ENCODE measurements at regions not wholly inside any gene's neighbourhood (a gene's known extent, or its start where the extent isn't known, plus 50 kb on each side); places are given as distances from the start of the nearest gene placed in this dataset.

GRCh38 chr17:54754560-54754959 is 146.1 kb upstream of the TOM1L1 start:
- peak; percentile 42 for DNase-seq
- in situ Hi-C loops (cut with MboI; ENCODE audit: low pct_unique_long_range_greater_than_20kb, low sequenced_read_pairs), result no loop called here

GRCh38 chr17:54760836-54761235 is 139.8 kb upstream of the TOM1L1 start:
- no peak for DNase-seq
- in situ Hi-C loops (cut with MboI; ENCODE audit: low pct_unique_long_range_greater_than_20kb, low sequenced_read_pairs), result no loop called here

GRCh38 chr17:54770836-54771235 is 129.8 kb upstream of the TOM1L1 start:
- DNase-seq, result no peak
- in situ Hi-C loops (cut with MboI; ENCODE audit: low pct_unique_long_range_greater_than_20kb, low sequenced_read_pairs), result no loop called here

- DNase-seq, result no peak
- in situ Hi-C loops (cut with MboI; ENCODE audit: low pct_unique_long_range_greater_than_20kb, low sequenced_read_pairs), result no loop called here
Measured at GRCh38 chr17:54771409-54771915, 129.2 kb upstream of the TOM1L1 start.

GRCh38 chr17:54780238-54780637 is 120.4 kb upstream of the TOM1L1 start:
- in situ Hi-C loops (cut with MboI; ENCODE audit: low pct_unique_long_range_greater_than_20kb, low sequenced_read_pairs), result no loop called here
- DNase-seq, result no peak

- in situ Hi-C loops (cut with MboI; ENCODE audit: low pct_unique_long_range_greater_than_20kb, low sequenced_read_pairs), result no loop called here
- no peak for DNase-seq
Measured at GRCh38 chr17:54781389-54781788, 119.3 kb upstream of the TOM1L1 start.

- no peak for DNase-seq
- in situ Hi-C loops (cut with MboI; ENCODE audit: low pct_unique_long_range_greater_than_20kb, low sequenced_read_pairs), result no loop called here
Measured at GRCh38 chr17:54784305-54784704, 116.3 kb upstream of the TOM1L1 start.

GRCh38 chr17:54785643-54786268 is 114.9 kb upstream of the TOM1L1 start:
- in situ Hi-C loops (cut with MboI; ENCODE audit: low pct_unique_long_range_greater_than_20kb, low sequenced_read_pairs), result no loop called here
- DNase-seq, result no peak

GRCh38 chr17:54789101-54789880 is 111.4 kb upstream of the TOM1L1 start:
- in situ Hi-C loops (cut with MboI; ENCODE audit: low pct_unique_long_range_greater_than_20kb, low sequenced_read_pairs), result no loop called here

GRCh38 chr17:54793271-54793670 is 107.4 kb upstream of the TOM1L1 start:
- in situ Hi-C loops (cut with MboI; ENCODE audit: low pct_unique_long_range_greater_than_20kb, low sequenced_read_pairs), result no loop called here
- no peak for DNase-seq

More at GRCh38 chr17:54789101-54789880, 111.4 kb upstream of the TOM1L1 start:
- DNase-seq, result no peak

- no peak for DNase-seq
- in situ Hi-C loops (cut with MboI; ENCODE audit: low pct_unique_long_range_greater_than_20kb, low sequenced_read_pairs), result no loop called here
Measured at GRCh38 chr17:54795046-54795445, 105.6 kb upstream of the TOM1L1 start.

GRCh38 chr17:54807331-54807730 is 93.3 kb upstream of the TOM1L1 start:
- in situ Hi-C loops (cut with MboI; ENCODE audit: low pct_unique_long_range_greater_than_20kb, low sequenced_read_pairs), result no loop called here
- no peak for DNase-seq

- in situ Hi-C loops (cut with MboI; ENCODE audit: low pct_unique_long_range_greater_than_20kb, low sequenced_read_pairs), result no loop called here
- DNase-seq, result no peak
Measured at GRCh38 chr17:54813896-54814295, 86.8 kb upstream of the TOM1L1 start.

GRCh38 chr17:54814371-54814770 is 86.3 kb upstream of the TOM1L1 start:
- in situ Hi-C loops (cut with MboI; ENCODE audit: low pct_unique_long_range_greater_than_20kb, low sequenced_read_pairs), result no loop called here
- DNase-seq, result no peak

- no peak for DNase-seq
- in situ Hi-C loops (cut with MboI; ENCODE audit: low pct_unique_long_range_greater_than_20kb, low sequenced_read_pairs), result no loop called here
Measured at GRCh38 chr17:54834086-54834485, 66.6 kb upstream of the TOM1L1 start.

GRCh38 chr17:54835015-54835414 is 65.6 kb upstream of the TOM1L1 start:
- in situ Hi-C loops (cut with MboI; ENCODE audit: low pct_unique_long_range_greater_than_20kb, low sequenced_read_pairs), result no loop called here
- DNase-seq, result no peak

GRCh38 chr17:54836723-54837462 is 63.8 kb upstream of the TOM1L1 start:
- in situ Hi-C loops (cut with MboI; ENCODE audit: low pct_unique_long_range_greater_than_20kb, low sequenced_read_pairs), result no loop called here

GRCh38 chr17:54838651-54839421 is 61.8 kb upstream of the TOM1L1 start:
- in situ Hi-C loops (cut with MboI; ENCODE audit: low pct_unique_long_range_greater_than_20kb, low sequenced_read_pairs), result no loop called here
- no peak for DNase-seq

More at GRCh38 chr17:54836723-54837462, 63.8 kb upstream of the TOM1L1 start:
- no peak for DNase-seq

GRCh38 chr17:54839447-54839846 is 61.2 kb upstream of the TOM1L1 start:
- DNase-seq, result no peak
- in situ Hi-C loops (cut with MboI; ENCODE audit: low pct_unique_long_range_greater_than_20kb, low sequenced_read_pairs), result no loop called here
